Activated naive CD8-positive, alpha-beta T cell treated with anti-CD3 and anti-CD28 coated beads for 36 hours (primary cell): ENCODE measurements at regions not wholly inside any gene's neighbourhood (a gene's known extent, or its start where the extent isn't known, plus 50 kb on each side); places are given as distances from the start of the nearest gene placed in this dataset.

Source experiments
- DNase-seq: peaks from one replicate; pipeline ENCODE4 v3.0.0; 2021
- H3K27ac Mint-ChIP-seq: one replicate; pipeline ENCODE4 v1.8.0; 2022; ENCODE audit warnings: mild to moderate bottlenecking, moderate library complexity, mixed read lengths
- H3K27me3 Mint-ChIP-seq: one replicate; pipeline ENCODE4 v1.8.0; 2022; ENCODE audit warnings: mild to moderate bottlenecking, mixed read lengths
- H3K36me3 Mint-ChIP-seq: one replicate; pipeline ENCODE4 v1.8.0; 2021; ENCODE audit warnings: mild to moderate bottlenecking, mixed read lengths
- H3K4me1 Mint-ChIP-seq: one replicate; pipeline ENCODE4 v1.8.0; 2021; ENCODE audit warnings: mixed read lengths
- H3K4me3 Mint-ChIP-seq: one replicate; pipeline ENCODE4 v1.8.0; 2022; ENCODE audit warnings: mild to moderate bottlenecking, moderate library complexity, mixed read lengths
- H3K9me3 Mint-ChIP-seq: one replicate; pipeline ENCODE4 v1.8.0; 2022; ENCODE audit warnings: mixed read lengths

GRCh38 chr16:64434526-64435069 is 687.3 kb downstream of the CDH11 start:
- peaks cover 15% of the 10 kb centered on the region for H3K9me3 Mint-ChIP-seq
- no peak overlapping the region for H3K27ac Mint-ChIP-seq
- no peak for DNase-seq
- H3K4me1 Mint-ChIP-seq, result no peaks in the 10 kb centered on the region
- H3K4me3 Mint-ChIP-seq, result no peak overlapping the region
- no peaks in the 10 kb centered on the region for H3K36me3 Mint-ChIP-seq
- no peaks in the 10 kb centered on the region for H3K27me3 Mint-ChIP-seq

GRCh38 chr16:64428463-64429113 is 693.3 kb downstream of the CDH11 start:
- DNase-seq, result no peak
- no peak overlapping the region for H3K27ac Mint-ChIP-seq
- peaks cover 16% of the 10 kb centered on the region for H3K9me3 Mint-ChIP-seq
- no peak overlapping the region for H3K4me3 Mint-ChIP-seq
- H3K27me3 Mint-ChIP-seq, result no peaks in the 10 kb centered on the region
- H3K4me1 Mint-ChIP-seq, result no peaks in the 10 kb centered on the region
- no peaks in the 10 kb centered on the region for H3K36me3 Mint-ChIP-seq

- no peaks in the 10 kb centered on the region for H3K36me3 Mint-ChIP-seq
- no peaks in the 10 kb centered on the region for H3K27me3 Mint-ChIP-seq
- no peaks in the 10 kb centered on the region for H3K4me1 Mint-ChIP-seq
- H3K9me3 Mint-ChIP-seq, result peaks cover 13% of the 10 kb centered on the region
- no peak overlapping the region for H3K4me3 Mint-ChIP-seq
- no peak overlapping the region for H3K27ac Mint-ChIP-seq
- DNase-seq, result no peak
Observed at GRCh38 chr16:64426131-64426666, 695.7 kb downstream of the CDH11 start.

GRCh38 chr16:64425381-64425780 is 696.5 kb downstream of the CDH11 start:
- DNase-seq, result no peak
- no peak overlapping the region for H3K27ac Mint-ChIP-seq
- no peaks in the 10 kb centered on the region for H3K27me3 Mint-ChIP-seq
- peaks cover 14% of the 10 kb centered on the region for H3K9me3 Mint-ChIP-seq
- H3K36me3 Mint-ChIP-seq, result no peaks in the 10 kb centered on the region
- no peaks in the 10 kb centered on the region for H3K4me1 Mint-ChIP-seq
- H3K4me3 Mint-ChIP-seq, result no peak overlapping the region

- Mint-ChIP-seq H3K27ac (no peak overlapping the region), H3K4me3 (no peak overlapping the region), H3K36me3 (no peaks in the 10 kb centered on the region), H3K4me1 (no peaks in the 10 kb centered on the region), H3K27me3 (no peaks in the 10 kb centered on the region), H3K9me3 (peaks cover 16% of the 10 kb centered on the region)
- no peak for DNase-seq
Observed at GRCh38 chr16:64422259-64422658, 699.6 kb downstream of the CDH11 start.

- Mint-ChIP-seq H3K9me3 (peaks cover 15% of the 10 kb centered on the region), H3K4me3 (no peak overlapping the region), H3K27me3 (no peaks in the 10 kb centered on the region), H3K4me1 (no peaks in the 10 kb centered on the region), H3K27ac (no peak overlapping the region), H3K36me3 (no peaks in the 10 kb centered on the region)
- no peak for DNase-seq
Observed at GRCh38 chr16:64421515-64421914, 700.3 kb downstream of the CDH11 start.

- H3K27ac Mint-ChIP-seq, result no peak overlapping the region
- no peaks in the 10 kb centered on the region for H3K27me3 Mint-ChIP-seq
- no peaks in the 10 kb centered on the region for H3K4me1 Mint-ChIP-seq
- H3K9me3 Mint-ChIP-seq, result peaks cover 15% of the 10 kb centered on the region
- H3K36me3 Mint-ChIP-seq, result no peaks in the 10 kb centered on the region
- no peak for DNase-seq
- H3K4me3 Mint-ChIP-seq, result no peak overlapping the region
Observed at GRCh38 chr16:64419832-64420231, 702.0 kb downstream of the CDH11 start.

GRCh38 chr16:64417711-64418227 is 704.1 kb downstream of the CDH11 start:
- Mint-ChIP-seq H3K4me1 (no peaks in the 10 kb centered on the region), H3K36me3 (no peaks in the 10 kb centered on the region), H3K9me3 (peaks cover 16% of the 10 kb centered on the region), H3K27ac (no peak overlapping the region), H3K4me3 (no peak overlapping the region), H3K27me3 (no peaks in the 10 kb centered on the region)
- DNase-seq, result no peak

- Mint-ChIP-seq H3K27ac (no peak overlapping the region), H3K4me1 (no peaks in the 10 kb centered on the region), H3K36me3 (no peaks in the 10 kb centered on the region), H3K27me3 (no peaks in the 10 kb centered on the region), H3K9me3 (peaks cover 16% of the 10 kb centered on the region), H3K4me3 (no peak overlapping the region)
- DNase-seq, result no peak
Observed at GRCh38 chr16:64416216-64417005, 705.5 kb downstream of the CDH11 start.

GRCh38 chr16:64412578-64413280 is 709.1 kb downstream of the CDH11 start:
- Mint-ChIP-seq H3K4me1 (no peaks in the 10 kb centered on the region), H3K27me3 (no peaks in the 10 kb centered on the region), H3K4me3 (no peak overlapping the region), H3K36me3 (no peaks in the 10 kb centered on the region), H3K9me3 (peaks cover 11% of the 10 kb centered on the region), H3K27ac (no peak overlapping the region)
- no peak for DNase-seq

- Mint-ChIP-seq H3K9me3 (peaks cover 14% of the 10 kb centered on the region), H3K36me3 (no peaks in the 10 kb centered on the region)
Observed at GRCh38 chr16:64410306-64410705, 711.6 kb downstream of the CDH11 start.

GRCh38 chr16:64409783-64410210 is 712.1 kb downstream of the CDH11 start:
- H3K4me1 Mint-ChIP-seq, result no peaks in the 10 kb centered on the region
- no peak overlapping the region for H3K4me3 Mint-ChIP-seq
- H3K27ac Mint-ChIP-seq, result no peak overlapping the region
- H3K27me3 Mint-ChIP-seq, result no peaks in the 10 kb centered on the region
- no peak for DNase-seq
- H3K36me3 Mint-ChIP-seq, result no peaks in the 10 kb centered on the region
- H3K9me3 Mint-ChIP-seq, result peaks cover 14% of the 10 kb centered on the region

More at GRCh38 chr16:64410306-64410705, 711.6 kb downstream of the CDH11 start:
- DNase-seq, result no peak
- no peaks in the 10 kb centered on the region for H3K27me3 Mint-ChIP-seq
- H3K4me1 Mint-ChIP-seq, result no peaks in the 10 kb centered on the region
- no peak overlapping the region for H3K27ac Mint-ChIP-seq
- no peak overlapping the region for H3K4me3 Mint-ChIP-seq

GRCh38 chr16:64408699-64409098 is 713.2 kb downstream of the CDH11 start:
- Mint-ChIP-seq H3K27ac (no peak overlapping the region), H3K9me3 (peaks cover 11% of the 10 kb centered on the region), H3K4me1 (no peaks in the 10 kb centered on the region), H3K4me3 (no peak overlapping the region), H3K36me3 (no peaks in the 10 kb centered on the region), H3K27me3 (no peaks in the 10 kb centered on the region)
- DNase-seq, result no peak

GRCh38 chr16:64406770-64407181 is 715.1 kb downstream of the CDH11 start:
- Mint-ChIP-seq H3K27ac (no peak overlapping the region), H3K4me3 (no peak overlapping the region)

GRCh38 chr16:64403352-64403751 is 718.5 kb downstream of the CDH11 start:
- no peak for DNase-seq
- H3K27me3 Mint-ChIP-seq, result no peaks in the 10 kb centered on the region
- H3K4me1 Mint-ChIP-seq, result no peaks in the 10 kb centered on the region
- H3K36me3 Mint-ChIP-seq, result no peaks in the 10 kb centered on the region
- peaks cover 6% of the 10 kb centered on the region for H3K9me3 Mint-ChIP-seq
- H3K4me3 Mint-ChIP-seq, result no peak overlapping the region
- H3K27ac Mint-ChIP-seq, result no peak overlapping the region

More at GRCh38 chr16:64406770-64407181, 715.1 kb downstream of the CDH11 start:
- Mint-ChIP-seq H3K36me3 (no peaks in the 10 kb centered on the region), H3K27me3 (no peaks in the 10 kb centered on the region), H3K9me3 (peaks cover 5% of the 10 kb centered on the region), H3K4me1 (no peaks in the 10 kb centered on the region)
- no peak for DNase-seq
